ENCODE measurements at regions not wholly inside any gene's neighbourhood (a gene's known extent, or its start where the extent isn't known, plus 50 kb on each side); places are given as distances from the start of the nearest gene placed in this dataset.

DNA sequence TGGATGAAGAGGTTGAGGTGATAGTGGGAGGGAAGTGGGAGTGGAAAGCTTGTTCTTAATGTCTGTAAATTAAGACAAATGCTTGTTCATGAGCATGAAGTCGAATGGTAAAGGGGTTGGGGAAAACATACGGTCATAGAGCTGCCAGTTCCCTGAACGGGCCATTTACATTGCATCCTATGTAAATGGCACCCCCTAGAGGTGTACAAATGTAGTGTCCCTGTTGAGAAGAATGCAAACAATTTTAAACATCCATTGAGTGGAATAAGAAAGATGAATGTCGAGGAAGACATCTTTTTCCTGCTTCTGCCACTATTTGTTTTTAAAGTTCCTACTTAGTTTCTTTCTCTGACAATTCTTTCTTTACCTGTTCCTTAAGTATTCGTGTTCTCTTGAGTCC lies 155.7 kb downstream of the RDH14 start:
- Histone ChIP-seq H3K4me1 (ENCODE audit: control insufficient read depth in 4 of 4, insufficient read depth in 4 of 4, low read length in 3 of 4) (no peaks in the 10 kb centered on the region), H3K9me3 (ENCODE audit: control insufficient read depth in 4 of 4, low read length in 3 of 4) (no peaks in the 10 kb centered on the region), H3K27ac (ENCODE audit: low read depth in 1 of 2, low read length in 2 of 2) (no peak overlapping the region), H3K4me3 (ENCODE audit: low read depth in 1 of 3, low read length in 3 of 3) (no peak overlapping the region), H3K9ac (ENCODE audit: low read depth in 1 of 2, low read length in 2 of 2) (no peak overlapping the region), H3K27me3 (ENCODE audit: control insufficient read depth in 4 of 4, insufficient read depth in 4 of 4, low read length in 3 of 4) (no peaks in the 10 kb centered on the region), H3K36me3 (ENCODE audit: control insufficient read depth in 4 of 4, insufficient read depth in 3 of 4, low read depth in 1 of 4, low read length in 3 of 4) (no peaks in the 10 kb centered on the region)
- TF ChIP-seq CTCF (IDR thresholded peaks at IDR 0.05; ENCODE audit: low read depth, low read length, missing input control): peak; percentile 14
- no peak for TF ChIP-seq JUND (IDR thresholded peaks at IDR 0.05)
- DNase-seq (ENCODE audit: low spot score): no peak
- WGBS: 40% methylated on average over 5 of the region's 5 CpGs

GRCh38 chr2:18403921-18404522 lies 156.4 kb downstream of the RDH14 start:
- H3K4me3 ChIP-seq (ENCODE audit: low read depth in 1 of 3, low read length in 3 of 3): no peak overlapping the region

More at GRCh38 chr2:18403921-18404522, 156.4 kb downstream of the RDH14 start:
- TF ChIP-seq CTCF (IDR thresholded peaks at IDR 0.05; ENCODE audit: low read depth, low read length, missing input control): no peak
- TF ChIP-seq HNF4A (conservative IDR thresholded peaks at IDR 0.05): no peak
- no peak for TF ChIP-seq TAF1 (conservative IDR thresholded peaks at IDR 0.05)
- no peak for TF ChIP-seq GABPA (IDR thresholded peaks at IDR 0.05 in 1 of 2, conservative IDR thresholded peaks at IDR 0.05 in 1 of 2)
- TF ChIP-seq RAD21 (IDR thresholded peaks at IDR 0.05): no peak
- no peak for TF ChIP-seq FOXA2 (IDR thresholded peaks at IDR 0.05)
- no peak for TF ChIP-seq REST (IDR thresholded peaks at IDR 0.05)
- no peak for TF ChIP-seq NR2F2 (IDR thresholded peaks at IDR 0.05)
- no peak for TF ChIP-seq YY1 (IDR thresholded peaks at IDR 0.05)
- TF ChIP-seq ATF3 (IDR thresholded peaks at IDR 0.05): no peak
- TF ChIP-seq FOXA1 (IDR thresholded peaks at IDR 0.05): no peak
- no peak for TF ChIP-seq EGR1 (IDR thresholded peaks at IDR 0.05; ENCODE audit: low read depth in 2 of 2)
- TF ChIP-seq RXRA (IDR thresholded peaks at IDR 0.05): no peak
- TF ChIP-seq JUND (IDR thresholded peaks at IDR 0.05): no peak
- no peak for TF ChIP-seq SP1 (IDR thresholded peaks at IDR 0.05)
- TF ChIP-seq MAX (IDR thresholded peaks at IDR 0.05): no peak
- WGBS: 72% methylated on average over 4 of the region's 4 CpGs
- Histone ChIP-seq H3K9me3 (ENCODE audit: control insufficient read depth in 4 of 4, low read length in 3 of 4) (no peaks in the 10 kb centered on the region), H3K27me3 (ENCODE audit: control insufficient read depth in 4 of 4, insufficient read depth in 4 of 4, low read length in 3 of 4) (no peaks in the 10 kb centered on the region), H3K9ac (ENCODE audit: low read depth in 1 of 2, low read length in 2 of 2) (no peak overlapping the region), H3K36me3 (ENCODE audit: control insufficient read depth in 4 of 4, insufficient read depth in 3 of 4, low read depth in 1 of 4, low read length in 3 of 4) (no peaks in the 10 kb centered on the region), H3K4me1 (ENCODE audit: control insufficient read depth in 4 of 4, insufficient read depth in 4 of 4, low read length in 3 of 4) (no peaks in the 10 kb centered on the region), H3K27ac (ENCODE audit: low read depth in 1 of 2, low read length in 2 of 2) (no peak overlapping the region)
- no peak for DNase-seq (ENCODE audit: low spot score)

All from liver (tissue), 8 donors.